Right atrium auricular region (tissue), 2 donors: ENCODE measurements at regions not wholly inside any gene's neighbourhood (a gene's known extent, or its start where the extent isn't known, plus 50 kb on each side); places are given as distances from the start of the nearest gene placed in this dataset.

Experiments used
- DNase-seq: peaks from one replicate; pipeline ENCODE4 v3.0.0-alpha.2; 2019; ENCODE audit warnings: low spot score
- H3K27ac ChIP-seq, 2 donors: fragments of 200-600 bp; sonication (generic); 1 replicate in 1 of 2; 2 replicates in 1 of 2; pipeline ENCODE4 v1.5.1; 2016 to 2019
- H3K27me3 ChIP-seq, 2 donors: fragments of 200-600 bp; sonication (generic); one replicate each; pipeline versions ENCODE4 v1.5.1 to v1.6.0; 2017 to 2019
- H3K36me3 ChIP-seq: fragments of 200-600 bp; sonication (generic); one replicate; pipeline ENCODE4 v1.5.1; 2016
- H3K4me1 ChIP-seq, 2 donors: fragments of 200-600 bp; sonication (generic); one replicate each; pipeline versions ENCODE4 v1.5.1 to v1.6.0; 2017 to 2019
- H3K4me3 ChIP-seq, 2 donors: fragments of 200-600 bp; sonication (generic); 1 replicate in 1 of 2; 2 replicates in 1 of 2; pipeline ENCODE4 v1.5.1; 2017 to 2019; ENCODE audit warnings: mild to moderate bottlenecking in 1 of 2, moderate library complexity in 1 of 2
- H3K9me3 ChIP-seq, 2 donors: fragments of 200-600 bp; sonication (generic); one replicate each; pipeline ENCODE4 v1.5.1; 2019
- TF ChIP-seq, protein P1 (sequence below), 2 donors: fragments of 200-600 bp; sonication (generic); IDR thresholded peaks; one replicate each; pipeline ENCODE4 v1.5.1; 2019; ENCODE audit warnings: antibody characterized with exemption in 2 of 2

DNA sequence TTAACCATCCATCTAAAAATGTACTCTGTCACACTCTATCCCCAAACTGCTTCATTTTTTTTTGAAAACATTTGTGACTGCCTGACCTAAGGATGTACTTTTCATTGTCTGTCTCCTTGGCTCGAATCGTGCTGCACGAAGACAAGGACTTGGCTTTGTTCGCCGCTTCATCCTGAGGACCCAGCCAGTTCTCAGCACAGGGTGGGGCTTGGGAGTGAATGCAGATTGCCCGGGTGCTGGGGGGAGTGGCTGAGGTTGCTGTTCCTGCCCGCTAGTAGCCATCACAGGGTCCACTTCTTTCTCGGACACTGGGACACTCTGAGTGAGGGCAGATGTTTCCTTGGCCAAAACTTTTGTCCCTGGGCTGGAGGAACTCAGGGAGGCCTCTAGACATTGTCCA lies 70.1 kb upstream of the CLCN4 start:
- H3K9me3 ChIP-seq = no peaks in the 10 kb centered on the region
- DNase-seq = no peak
- peaks cover 8% of the 10 kb centered on the region for H3K36me3 ChIP-seq
- TF ChIP-seq, protein P1, sequence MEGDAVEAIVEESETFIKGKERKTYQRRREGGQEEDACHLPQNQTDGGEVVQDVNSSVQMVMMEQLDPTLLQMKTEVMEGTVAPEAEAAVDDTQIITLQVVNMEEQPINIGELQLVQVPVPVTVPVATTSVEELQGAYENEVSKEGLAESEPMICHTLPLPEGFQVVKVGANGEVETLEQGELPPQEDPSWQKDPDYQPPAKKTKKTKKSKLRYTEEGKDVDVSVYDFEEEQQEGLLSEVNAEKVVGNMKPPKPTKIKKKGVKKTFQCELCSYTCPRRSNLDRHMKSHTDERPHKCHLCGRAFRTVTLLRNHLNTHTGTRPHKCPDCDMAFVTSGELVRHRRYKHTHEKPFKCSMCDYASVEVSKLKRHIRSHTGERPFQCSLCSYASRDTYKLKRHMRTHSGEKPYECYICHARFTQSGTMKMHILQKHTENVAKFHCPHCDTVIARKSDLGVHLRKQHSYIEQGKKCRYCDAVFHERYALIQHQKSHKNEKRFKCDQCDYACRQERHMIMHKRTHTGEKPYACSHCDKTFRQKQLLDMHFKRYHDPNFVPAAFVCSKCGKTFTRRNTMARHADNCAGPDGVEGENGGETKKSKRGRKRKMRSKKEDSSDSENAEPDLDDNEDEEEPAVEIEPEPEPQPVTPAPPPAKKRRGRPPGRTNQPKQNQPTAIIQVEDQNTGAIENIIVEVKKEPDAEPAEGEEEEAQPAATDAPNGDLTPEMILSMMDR (IDR thresholded peaks at IDR 0.05) = no peak
- peaks cover 0 to 22% of the 10 kb centered on the region in 2 donors for H3K4me1 ChIP-seq
- H3K27me3 ChIP-seq = no peaks in the 10 kb centered on the region
- H3K4me3 ChIP-seq = no peak overlapping the region
- peak overlapping the region in 1 of 2 donors; percentile 15 for H3K27ac ChIP-seq

DNA sequence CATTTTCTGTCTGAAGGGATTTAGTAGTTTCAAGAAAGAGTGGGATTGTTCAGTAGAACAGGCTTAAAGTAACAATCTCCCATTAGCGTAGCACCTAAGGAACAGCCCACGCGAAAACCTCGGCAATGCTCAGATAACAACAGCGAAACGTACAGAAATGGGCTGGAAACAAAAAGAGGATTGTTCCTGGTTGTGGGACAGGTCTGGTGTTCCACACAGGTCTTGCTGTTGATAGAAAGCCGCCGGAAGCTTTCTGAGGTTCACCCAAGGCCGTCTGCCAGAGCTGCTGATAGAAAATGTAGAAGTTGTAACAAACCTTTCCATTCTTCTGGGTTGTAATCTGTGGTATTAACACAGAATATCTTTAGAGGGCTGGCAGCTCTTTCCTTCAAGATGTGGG lies 69.4 kb upstream of the CLCN4 start:
- H3K4me3 ChIP-seq = no peak overlapping the region
- TF ChIP-seq, protein P1 (IDR thresholded peaks at IDR 0.05) = no peak
- peaks cover 0 to 20% of the 10 kb centered on the region in 2 donors for H3K4me1 ChIP-seq

DNA sequence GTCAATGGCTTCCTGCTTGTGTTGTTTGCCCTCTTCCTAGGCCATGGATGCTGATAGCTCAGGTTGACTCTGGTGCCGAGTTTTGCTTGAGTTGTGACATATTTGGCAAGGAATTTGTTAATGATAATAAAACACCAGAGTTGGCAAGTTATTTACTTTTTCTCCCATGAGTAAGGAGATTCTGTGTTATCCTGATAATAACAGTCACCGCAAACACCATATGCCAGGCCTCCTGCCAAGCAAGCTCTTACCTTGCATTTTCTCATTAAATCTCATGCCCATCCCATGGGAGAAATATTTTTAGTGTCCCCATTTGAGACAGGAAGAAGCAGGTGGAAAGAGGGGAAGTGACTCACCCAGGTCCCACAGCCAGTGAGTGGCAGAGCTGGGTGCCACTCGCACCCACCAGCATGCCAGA lies 67.4 kb upstream of the CLCN4 start:
- DNase-seq = no peak
- Histone ChIP-seq H3K36me3 (peaks cover 19% of the 10 kb centered on the region), H3K27me3 (no peaks in the 10 kb centered on the region), H3K27ac (no peak overlapping the region), H3K9me3 (no peaks in the 10 kb centered on the region), H3K4me1 (no peaks in the 10 kb centered on the region), H3K4me3 (no peak overlapping the region)
- TF ChIP-seq, protein P1 (IDR thresholded peaks at IDR 0.05) = no peak

More for the DNA sequence above, 69.4 kb upstream of the CLCN4 start:
- no peaks in the 10 kb centered on the region for H3K9me3 ChIP-seq
- H3K27me3 ChIP-seq = no peaks in the 10 kb centered on the region
- no peak overlapping the region for H3K27ac ChIP-seq
- no peak for DNase-seq
- H3K36me3 ChIP-seq = peaks cover 15% of the 10 kb centered on the region

- TF ChIP-seq, protein P1 (IDR thresholded peaks at IDR 0.05) = no peak
- no peak overlapping the region for H3K4me3 ChIP-seq
- H3K4me1 ChIP-seq = no peaks in the 10 kb centered on the region
- H3K27ac ChIP-seq = no peak overlapping the region
- no peaks in the 10 kb centered on the region for H3K9me3 ChIP-seq
- DNase-seq = no peak
- no peaks in the 10 kb centered on the region for H3K27me3 ChIP-seq
- peaks cover 21% of the 10 kb centered on the region for H3K36me3 ChIP-seq
Observed at GRCh38 chrX:10090319-10090718, 66.5 kb upstream of the CLCN4 start.

DNA sequence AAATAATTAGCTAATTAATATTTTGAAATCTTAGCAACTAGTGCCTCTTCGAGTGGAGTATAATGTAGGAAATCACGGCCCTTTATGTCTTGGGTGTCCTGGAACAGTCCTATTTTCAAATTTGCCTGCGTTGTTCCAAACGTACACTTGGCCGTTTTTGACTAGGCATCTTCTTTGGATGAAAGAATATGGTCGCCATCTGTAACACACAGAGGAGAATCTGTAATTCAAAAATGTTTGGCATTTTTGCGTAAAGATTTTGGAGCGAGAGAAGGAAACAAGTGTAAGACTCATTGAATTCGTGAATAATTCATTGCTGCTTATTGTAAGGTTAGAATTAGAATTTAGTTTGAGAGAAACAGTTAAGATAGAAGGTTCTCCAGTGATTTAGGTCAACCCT lies 61.5 kb upstream of the CLCN4 start:
- no peaks in the 10 kb centered on the region for H3K27me3 ChIP-seq
- no peaks in the 10 kb centered on the region for H3K4me1 ChIP-seq
- no peak overlapping the region for H3K4me3 ChIP-seq
- H3K9me3 ChIP-seq = no peaks in the 10 kb centered on the region
- DNase-seq = no peak
- TF ChIP-seq, protein P1 (IDR thresholded peaks at IDR 0.05) = no peak
- peaks cover 33% of the 10 kb centered on the region for H3K36me3 ChIP-seq
- no peak overlapping the region for H3K27ac ChIP-seq

- DNase-seq = no peak
Observed at GRCh38 chrX:10095698-10096432, 60.9 kb upstream of the CLCN4 start.

More at GRCh38 chrX:10095698-10096432, 60.9 kb upstream of the CLCN4 start:
- H3K4me1 ChIP-seq = no peaks in the 10 kb centered on the region
- no peaks in the 10 kb centered on the region for H3K27me3 ChIP-seq
- TF ChIP-seq, protein P1 (IDR thresholded peaks at IDR 0.05) = no peak
- H3K36me3 ChIP-seq = peaks cover 35% of the 10 kb centered on the region
- H3K27ac ChIP-seq = no peak overlapping the region
- no peak overlapping the region for H3K4me3 ChIP-seq
- no peaks in the 10 kb centered on the region for H3K9me3 ChIP-seq
